GM19240 (cell line): ENCODE measurements at regions not wholly inside any gene's neighbourhood (a gene's known extent, or its start where the extent isn't known, plus 50 kb on each side); places are given as distances from the start of the nearest gene placed in this dataset.

ENCODE experiments used
- DNase-seq: peaks from one replicate; pipeline ENCODE4 v3.0.0; 2011; ENCODE audit warnings: low spot score; ENCODE audit not compliant: insufficient read length

DNA sequence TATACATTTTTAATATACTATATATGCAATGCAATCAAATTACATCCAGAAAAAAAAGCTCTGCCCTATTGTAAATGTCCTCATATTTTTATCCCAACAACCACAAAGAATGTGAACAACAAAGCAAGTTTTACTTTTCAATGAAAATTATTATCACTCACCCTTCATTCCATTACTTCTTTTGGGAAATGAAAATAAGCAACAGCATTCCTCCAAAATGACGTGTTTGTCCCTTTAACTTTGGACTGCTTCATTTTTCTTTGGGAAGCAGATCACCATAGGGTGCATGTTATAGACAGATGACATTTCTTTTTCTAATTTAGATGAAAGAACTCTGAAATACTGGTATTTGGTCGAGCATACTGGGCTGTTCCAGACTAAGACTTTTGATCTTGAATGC lies 667.1 kb upstream of the BOD1L1 start:
- no peak for DNase-seq

DNA sequence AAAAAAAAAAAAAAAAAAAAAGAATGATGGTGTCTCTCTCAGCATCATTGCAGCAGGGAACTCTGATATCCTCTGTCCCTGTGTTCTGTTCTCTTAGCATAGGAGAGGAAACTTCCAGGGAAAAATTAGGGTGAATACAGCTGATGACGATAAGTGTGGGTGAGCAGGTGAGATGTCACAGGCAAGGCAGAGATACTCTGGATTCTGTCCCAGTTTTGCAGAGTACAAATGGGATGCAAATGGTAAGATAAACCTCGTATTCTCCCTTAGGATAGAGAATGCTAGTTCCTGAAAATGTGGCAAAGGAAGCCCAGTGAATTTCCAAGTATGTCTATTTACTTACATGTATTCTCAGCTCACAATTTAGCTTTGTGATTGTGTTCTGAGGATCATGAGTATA lies 671.6 kb upstream of the BOD1L1 start:
- no peak for DNase-seq

DNA sequence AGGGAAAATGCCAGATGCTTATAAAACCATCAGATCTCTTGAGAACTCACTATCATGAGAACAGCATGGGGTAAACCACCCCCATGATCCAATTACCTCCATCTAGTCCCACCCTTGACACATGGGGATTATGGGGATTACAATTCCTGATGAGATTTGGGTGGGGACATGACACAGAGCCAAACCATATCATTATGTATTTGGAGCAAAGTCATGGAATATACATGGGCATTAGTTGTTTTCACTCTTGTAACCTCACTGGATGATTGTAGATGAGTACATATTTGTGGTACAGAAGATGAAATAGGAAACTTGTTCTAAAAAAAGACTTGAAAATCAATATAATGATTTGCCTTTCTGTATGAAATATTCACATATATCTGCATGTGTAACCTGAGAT lies 674.5 kb upstream of the BOD1L1 start:
- DNase-seq, result no peak

DNA sequence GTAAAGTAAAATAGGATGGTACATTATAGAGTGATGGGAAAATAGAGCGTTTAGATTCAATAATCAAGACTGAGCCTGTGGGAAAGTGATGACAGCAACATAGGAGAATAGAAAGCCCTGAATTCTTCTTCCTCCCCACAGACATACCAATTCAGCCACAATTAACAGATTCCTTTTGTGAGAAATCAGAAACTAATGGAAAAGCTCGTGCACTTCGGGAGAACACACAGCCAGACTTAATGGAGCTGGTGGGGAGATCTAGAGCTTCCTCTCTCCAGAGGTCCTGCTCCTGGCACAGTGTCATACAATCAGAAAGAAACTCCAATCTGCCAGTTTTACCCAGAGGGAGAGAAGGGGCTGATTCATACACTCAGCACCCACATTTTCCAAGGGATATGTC lies 676.3 kb upstream of the BOD1L1 start:
- DNase-seq, result no peak

DNA sequence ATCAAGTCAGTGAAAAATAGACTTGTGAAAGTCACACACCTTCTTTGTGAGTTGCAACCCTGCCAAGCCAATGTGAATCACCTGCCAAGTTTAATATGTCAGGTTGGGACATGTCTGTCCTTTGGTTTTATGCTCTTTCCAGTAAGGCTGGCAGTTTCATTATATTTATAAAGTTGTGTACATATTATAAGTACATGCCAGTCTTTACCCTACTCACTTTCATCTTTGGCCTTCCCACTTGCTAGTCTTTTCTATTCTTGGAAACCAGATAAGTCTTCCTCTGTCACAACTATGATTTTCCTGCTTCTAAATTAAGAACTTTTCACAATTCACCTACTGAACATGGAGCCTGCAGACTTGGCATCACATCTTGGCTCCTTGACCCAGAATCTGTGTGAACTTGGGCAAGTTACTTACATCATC lies 680.7 kb upstream of the BOD1L1 start:
- DNase-seq, result no peak

DNA sequence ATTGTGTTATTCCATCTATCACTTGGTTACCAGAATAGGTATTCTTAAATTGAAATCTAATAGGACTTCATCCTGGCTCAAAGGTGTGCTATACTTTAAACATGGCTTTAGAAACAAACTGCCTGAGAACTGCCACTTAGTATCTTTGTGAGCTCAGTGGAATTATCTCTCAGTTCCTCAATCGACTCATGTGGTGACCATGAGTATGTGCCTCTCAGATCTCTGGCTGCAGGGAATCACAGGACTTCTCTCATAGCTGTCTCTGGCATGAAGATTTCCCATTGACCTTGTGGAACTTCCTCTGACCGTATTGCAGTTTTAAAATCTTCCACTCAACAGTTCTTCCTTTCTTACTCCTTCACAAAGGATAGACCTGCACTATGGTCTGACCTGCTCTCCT lies 681.9 kb upstream of the BOD1L1 start:
- DNase-seq, result no peak

DNA sequence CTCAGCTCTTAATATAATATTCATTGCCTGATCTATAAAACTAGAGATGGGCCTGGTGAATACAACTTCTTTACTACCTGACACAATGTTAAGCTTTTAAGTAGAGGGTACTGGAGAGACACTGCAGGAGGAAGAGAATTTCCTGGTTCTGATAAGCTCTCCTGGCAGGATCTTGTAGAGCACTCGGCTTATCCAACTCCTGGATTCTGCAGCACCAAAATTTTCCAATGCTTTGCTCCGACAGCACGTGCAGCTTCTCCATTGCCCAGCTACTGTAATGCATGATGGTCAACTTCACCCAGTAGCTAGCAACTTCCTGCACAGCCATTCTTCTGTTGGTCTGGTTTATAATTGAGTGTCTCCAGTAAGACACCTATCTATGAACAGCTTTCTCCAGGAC lies 686.2 kb upstream of the BOD1L1 start:
- no peak for DNase-seq

DNA sequence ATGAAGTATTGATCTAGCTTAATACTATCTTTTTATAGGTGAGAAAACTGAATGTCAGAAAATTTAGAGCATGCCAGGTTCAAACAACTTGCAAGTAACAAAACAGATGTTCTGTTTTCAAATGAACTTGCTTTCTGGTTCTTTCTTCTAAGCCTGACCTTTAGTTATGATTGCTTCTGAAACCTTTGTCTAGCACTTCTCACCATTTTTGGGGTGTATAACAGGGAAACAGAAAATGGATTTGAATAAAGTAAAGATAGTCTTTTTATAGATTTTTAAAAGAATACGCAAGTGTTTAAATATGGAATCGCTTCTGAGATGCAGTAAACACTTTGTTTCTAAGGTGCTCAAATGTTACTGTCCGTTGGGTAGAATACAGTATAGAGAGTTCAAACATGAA lies 687.2 kb upstream of the CPEB2 start:
- DNase-seq, result no peak

DNA sequence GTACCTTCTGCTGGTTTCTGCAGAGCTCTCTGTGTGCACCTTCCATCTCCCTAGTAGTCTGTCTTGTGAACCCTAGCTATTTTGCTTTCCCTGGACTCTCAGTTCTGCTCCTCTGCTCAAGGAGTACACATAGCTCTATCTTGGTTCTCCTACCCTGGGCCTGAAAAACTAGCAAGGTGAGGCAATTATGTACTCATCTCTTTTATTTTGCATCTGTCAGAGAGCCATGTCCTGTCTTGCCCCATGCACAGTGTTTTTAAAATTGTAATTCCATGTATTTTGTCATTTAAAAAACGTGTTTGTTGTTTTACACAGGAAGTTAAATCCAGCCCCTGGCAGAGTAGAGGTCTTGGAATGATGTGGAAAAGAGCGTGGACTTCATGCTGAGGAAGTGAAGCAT lies 684.9 kb upstream of the CPEB2 start:
- DNase-seq, result no peak

DNA sequence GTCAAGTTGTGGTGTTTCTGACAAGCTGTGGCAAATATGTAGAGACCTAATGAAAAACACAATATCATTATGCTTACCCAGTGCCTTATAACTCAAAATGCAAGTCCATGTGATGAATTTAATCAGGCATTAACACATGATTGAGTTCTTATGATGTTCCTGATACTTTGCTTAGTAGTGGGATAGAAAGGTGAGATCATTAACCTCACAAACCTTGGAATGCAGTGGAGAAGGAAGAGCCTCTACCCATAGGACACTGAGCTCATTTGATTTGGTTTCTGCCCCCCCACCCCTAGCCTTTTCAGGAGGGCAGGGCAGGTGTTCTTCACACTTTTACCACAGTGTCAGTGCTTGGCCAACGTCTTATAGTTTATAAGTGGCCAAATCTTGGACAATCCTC lies 683.6 kb upstream of the CPEB2 start:
- DNase-seq, result no peak

DNA sequence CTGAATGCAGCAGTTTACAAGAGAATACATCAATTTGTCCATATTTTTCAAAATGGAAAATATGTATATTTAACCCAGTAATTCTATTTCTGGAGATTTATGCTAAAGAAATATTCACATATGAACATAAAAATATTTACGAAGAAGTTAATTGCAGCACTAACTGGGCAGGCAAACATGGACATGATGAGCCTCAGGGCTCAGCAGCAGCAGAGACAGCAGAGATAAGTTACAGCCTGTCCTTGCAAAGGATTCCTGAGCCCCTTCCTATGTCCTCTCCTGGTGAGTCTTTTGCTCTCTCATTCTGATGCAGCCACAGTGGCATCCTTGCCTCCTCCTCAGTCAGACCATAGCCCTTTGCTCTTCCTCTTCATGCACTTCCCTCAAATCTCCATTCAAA lies 680.6 kb upstream of the CPEB2 start:
- DNase-seq, result no peak

DNA sequence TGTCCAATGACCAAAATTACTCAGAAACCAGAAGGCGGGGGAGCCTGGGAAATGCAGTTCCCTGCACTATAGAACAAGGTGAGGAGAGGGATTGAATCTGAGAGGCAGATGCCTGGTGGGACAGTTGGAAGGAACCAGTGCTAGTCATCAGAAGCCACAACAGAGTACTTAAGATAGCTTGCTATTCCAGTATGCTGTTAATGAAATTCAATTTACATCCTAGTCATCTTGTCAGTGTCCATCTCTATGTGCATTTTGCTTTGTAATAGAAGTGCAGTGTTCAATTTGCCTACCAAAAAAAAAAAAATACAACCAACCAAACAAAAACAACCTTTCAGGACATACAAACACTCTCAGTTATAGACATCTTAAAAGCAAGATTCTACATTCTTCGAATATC lies 679.1 kb upstream of the CPEB2 start:
- no peak for DNase-seq

DNA sequence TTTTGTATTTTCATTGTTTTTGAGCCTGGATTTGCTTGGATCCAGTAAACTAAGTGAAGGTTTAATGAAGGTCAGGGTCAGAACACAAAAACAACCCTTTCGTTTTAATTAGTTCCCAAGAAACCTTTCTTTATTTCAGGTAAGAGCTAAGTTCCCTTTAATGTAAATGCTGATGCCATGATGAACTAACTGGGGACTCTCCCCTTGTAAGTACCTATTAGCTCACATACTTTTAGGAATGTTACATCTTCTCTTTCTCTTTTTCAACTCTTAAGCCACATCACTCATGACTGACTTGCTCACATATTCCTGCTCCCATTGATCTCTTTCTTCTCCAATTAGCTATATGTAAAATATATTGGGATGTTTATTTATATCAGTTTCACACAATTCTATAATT lies 673.1 kb upstream of the CPEB2 start:
- no peak for DNase-seq

DNA sequence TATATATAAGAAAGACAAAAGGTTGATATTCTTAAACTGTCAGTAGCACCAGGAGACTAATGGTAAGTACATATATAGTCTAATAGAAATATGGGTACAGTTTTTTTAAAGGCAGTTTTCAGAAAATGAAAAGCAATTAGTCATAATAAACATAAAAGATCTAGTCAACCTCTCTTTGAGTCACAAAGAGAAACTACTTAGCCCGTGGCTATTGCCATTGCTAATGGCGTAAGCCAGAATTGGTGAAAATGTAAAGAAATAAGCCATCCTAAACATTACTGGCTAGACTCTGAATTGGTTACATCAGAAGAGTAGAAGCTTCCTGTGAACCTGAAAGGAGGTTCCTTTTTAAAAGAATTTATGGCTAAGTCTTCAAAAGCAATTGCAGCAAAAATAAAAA lies 668.7 kb upstream of the CPEB2 start:
- DNase-seq, result no peak

DNA sequence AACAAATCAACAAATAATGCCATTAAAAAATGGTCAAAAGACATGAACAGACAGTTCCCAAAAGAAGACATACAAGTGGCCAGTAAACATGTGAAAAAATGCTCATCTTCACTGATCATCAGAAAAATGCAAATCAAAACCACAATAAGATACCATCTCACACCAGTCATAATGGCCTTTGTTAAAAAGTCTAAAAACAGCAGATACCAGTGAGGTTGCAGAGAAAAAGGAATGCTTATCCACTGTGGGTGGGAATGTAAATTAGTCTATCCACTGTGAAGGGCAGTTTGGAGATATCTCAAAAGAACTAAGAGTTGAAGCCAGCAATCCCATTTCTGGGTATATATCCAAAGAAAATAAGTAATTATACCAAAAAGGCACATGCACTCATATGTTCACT lies 668.1 kb upstream of the CPEB2 start:
- no peak for DNase-seq

DNA sequence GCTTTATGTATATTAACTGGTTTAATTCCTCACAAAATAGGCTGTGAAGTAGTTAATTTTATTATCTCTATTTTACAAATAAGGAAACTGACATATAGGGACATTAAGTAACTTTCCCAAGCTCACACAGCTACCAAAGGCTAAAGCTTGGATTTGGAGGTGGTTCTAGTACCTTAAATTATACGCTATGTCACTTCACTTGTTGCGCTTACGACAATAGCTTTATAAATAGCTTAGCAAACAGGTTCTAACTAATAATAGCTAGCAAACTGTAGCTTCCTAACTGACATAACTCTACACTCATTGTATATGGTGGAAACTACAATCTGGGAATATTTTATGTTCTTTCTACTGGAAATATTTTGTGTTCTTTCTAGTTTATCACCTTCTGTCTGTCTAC lies 666.4 kb upstream of the CPEB2 start:
- DNase-seq, result no peak

DNA sequence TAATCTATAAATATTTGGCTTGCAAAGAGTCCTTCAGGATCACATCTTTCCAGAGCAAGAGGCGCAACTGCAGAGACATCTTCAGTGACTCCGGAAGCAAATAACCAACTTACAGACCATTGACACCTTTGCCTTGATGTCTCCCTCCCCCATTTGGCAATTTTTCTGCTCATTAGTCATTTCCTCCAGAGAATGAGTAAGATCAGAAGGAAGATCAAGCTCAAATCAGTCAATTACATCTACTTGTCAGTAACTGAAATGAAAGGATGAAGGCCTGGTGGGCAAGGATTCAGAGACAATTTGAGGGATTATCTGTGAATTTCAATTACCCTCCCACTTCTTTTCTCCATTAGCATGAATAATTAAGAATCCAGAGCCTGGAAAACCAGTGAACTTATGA lies 665.6 kb upstream of the CPEB2 start:
- no peak for DNase-seq

DNA sequence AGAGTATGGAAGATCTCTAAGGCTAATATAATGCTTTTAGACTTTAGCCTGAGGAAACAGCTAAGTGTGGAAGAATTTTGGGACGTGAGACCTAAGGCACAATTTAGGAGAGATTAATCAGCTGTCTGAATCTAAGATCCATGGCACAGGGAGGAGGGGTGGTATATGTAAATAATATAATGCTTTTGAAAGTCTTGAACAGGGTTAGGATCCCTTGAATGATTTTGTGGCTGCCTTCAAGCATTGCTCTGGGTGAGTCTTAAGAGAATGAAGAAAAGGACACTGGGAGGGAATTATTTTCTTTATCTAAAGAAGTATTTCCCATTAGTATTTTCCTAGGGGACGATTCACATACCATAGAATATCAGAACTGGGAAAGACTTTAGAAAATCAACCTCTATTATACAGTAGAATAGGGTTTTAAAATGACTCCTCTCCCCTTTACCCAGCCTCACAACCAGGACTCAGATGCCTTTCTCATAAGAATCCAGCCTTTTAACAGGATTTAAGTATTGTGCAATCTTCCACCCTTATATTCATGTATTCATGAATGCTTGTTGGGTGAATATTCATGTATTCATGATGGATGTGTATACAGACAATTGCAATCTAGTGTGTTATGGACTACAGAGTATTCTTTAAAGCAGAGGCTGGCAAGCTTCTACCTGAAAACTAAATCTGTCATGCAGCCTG lies 664.2 kb upstream of the CPEB2 start:
- DNase-seq, result no peak

DNA sequence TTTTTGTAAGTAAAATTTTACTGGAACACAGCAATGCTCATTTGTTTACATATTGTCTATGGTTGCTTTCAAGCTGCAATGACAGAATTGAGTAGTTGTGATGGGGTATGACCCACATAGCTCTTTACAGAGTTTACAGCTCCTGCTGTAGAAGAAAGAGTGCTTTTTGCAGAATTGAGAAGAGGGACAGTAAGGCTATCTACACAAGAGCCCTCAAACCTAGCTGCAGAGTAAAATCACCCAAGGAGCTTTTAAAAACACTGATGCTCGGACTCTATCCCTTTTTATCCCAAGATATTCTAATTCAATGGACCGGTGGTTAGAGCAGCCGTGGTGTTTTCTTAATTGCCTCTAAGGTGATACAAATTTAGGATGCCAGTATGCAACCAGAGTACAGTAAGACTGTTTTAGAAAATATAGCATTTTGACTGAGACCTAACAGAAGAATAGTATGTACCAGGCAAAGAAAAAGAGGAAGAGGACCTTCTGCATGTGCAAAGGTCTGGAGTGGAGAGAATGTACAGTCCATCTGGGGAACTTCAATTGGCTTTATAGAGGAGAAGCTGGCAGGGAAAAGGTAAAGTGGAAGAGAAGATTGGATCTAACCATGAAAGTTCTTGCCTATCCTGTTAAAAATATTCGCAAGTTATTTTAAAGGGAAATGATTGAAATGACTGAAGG lies 663.6 kb upstream of the CPEB2 start:
- no peak for DNase-seq

DNA sequence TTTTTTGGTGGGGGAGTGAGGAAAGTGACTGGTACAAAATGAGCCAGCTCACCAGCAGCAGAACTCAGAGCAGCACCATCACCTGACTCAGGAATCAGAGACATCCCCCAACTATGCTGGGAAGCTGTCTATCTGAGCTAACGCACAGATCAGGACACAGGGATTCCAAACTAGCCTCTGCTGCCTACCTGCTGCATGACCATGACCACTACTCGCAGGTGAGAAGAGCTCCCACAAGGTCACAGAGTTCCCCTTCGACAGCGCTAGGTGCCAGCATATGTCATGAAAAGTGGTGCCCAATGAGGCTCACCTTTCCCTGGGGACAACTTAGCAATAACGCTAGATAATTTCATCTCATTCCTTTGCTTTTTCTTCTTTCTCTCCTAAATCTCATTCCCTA lies 662.6 kb upstream of the CPEB2 start:
- no peak for DNase-seq

DNA sequence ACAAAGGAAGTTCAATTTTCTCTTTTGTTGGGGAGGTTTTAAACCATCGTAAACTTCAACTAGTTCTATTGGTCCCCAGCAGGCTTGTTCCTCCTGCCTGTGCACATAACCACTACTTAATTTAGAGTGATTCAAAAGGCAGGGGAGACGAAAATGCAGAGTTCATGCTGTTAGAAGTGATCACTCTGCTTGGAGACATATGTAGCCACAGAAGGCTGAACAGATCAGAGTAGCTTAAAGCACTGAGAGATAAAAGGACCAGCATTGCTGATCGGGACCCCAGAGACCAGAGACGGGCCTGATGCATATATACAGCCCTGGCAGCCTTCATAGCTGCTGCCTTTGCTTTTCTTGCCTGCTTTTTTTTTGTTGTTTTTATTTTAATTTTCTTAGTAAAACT lies 662.0 kb upstream of the CPEB2 start:
- no peak for DNase-seq

DNA sequence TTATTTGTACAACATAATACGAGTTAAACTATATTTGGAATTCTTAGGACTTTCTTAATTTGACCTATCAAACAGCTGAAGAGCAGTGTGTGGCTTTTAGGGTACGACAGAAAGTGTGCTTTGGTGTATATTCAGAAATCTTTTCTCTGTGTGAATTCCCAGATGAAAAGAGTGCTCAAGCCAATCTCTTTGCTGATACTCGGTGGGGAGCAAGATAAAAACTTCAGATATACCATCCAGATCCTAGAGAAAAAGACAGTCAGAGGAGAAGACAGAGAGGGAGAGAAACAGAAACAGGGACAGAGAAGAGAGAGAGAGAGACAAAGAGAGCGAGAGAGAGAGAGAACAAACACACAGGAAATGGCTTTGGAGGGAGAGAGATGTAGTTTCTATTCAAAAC lies 658.3 kb upstream of the CPEB2 start:
- no peak for DNase-seq

DNA sequence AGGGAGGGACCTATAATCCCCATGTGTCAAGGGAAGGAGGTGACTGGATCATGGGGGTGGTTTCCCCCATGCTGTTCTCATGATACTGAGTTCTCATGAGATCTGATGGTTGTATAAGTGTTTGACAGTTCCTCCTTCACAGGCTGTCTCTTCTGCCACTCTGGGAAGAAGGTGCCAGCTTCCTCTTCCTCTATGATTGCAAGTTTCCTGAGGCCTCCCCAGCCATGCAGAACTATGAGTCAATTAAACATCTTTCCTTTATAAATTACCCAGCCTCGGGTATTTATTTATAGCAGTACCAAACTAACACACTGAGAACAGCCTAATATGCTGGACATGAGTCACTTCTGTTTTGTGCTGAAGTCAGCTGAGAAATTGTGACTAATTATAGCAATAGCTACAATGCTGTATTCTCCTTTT lies 656.9 kb upstream of the CPEB2 start:
- no peak for DNase-seq

DNA sequence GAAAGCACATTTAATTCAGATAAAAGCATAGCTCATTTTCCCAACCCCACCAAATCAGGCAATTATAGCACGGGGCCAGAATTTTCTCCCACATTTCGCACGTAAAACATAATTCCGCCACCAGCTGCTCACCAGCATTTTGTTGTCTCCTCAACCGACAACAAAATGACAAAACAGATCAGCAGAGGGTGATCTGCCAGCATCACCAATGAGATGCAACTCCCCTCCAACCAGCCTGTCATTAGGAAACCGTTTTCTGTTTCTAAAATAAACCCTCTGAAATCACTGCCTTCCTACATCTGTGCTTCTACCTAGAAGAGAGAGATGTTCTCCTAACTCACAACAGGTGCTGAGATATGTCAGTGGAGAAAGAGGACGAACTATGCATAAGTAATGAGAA lies 654.8 kb upstream of the CPEB2 start:
- no peak for DNase-seq
